ENCODE measurements at regions not wholly inside any gene's neighbourhood (a gene's known extent, or its start where the extent isn't known, plus 50 kb on each side); places are given as distances from the start of the nearest gene placed in this dataset.

GRCh38 chr5:125798307-125798706, 624.9 kb upstream of the GRAMD2B start:
- Mint-ChIP-seq H3K27ac (ENCODE audit: unreplicated experiment) (no peak overlapping the region), H3K4me3 (ENCODE audit: unreplicated experiment) (no peak overlapping the region), H3K27me3 (ENCODE audit: insufficient read depth, unreplicated experiment) (no peaks in the 10 kb centered on the region), H3K9me3 (ENCODE audit: unreplicated experiment) (no peaks in the 10 kb centered on the region), H3K36me3 (ENCODE audit: insufficient read depth, unreplicated experiment) (no peaks in the 10 kb centered on the region), H3K4me1 (ENCODE audit: low read depth, unreplicated experiment) (no peaks in the 10 kb centered on the region)
- peak in 1 of 2 experiments; percentile 48 for DNase-seq
- no peaks in the 10 kb centered on the region for H3K9me3 ChIP-seq
- H3K4me1 ChIP-seq, result no peaks in the 10 kb centered on the region
- TF ChIP-seq CTCF (IDR thresholded peaks at IDR 0.05; ENCODE audit: insufficient read depth in 1 of 2, low read depth in 1 of 2, low read length in 1 of 2, severe bottlenecking in 1 of 2, unreplicated experiment in 1 of 2), result no peak
- intact Hi-C loops (cut with micrococcal nuclease; ENCODE audit: unreplicated experiment), result no loop called here
- no TSS peak for BruUV-seq (replicated peaks)
- no peak overlapping the region for H3K4me3 ChIP-seq (ENCODE audit: low read depth, low read length)
- ChIA-PET POLR2A (no interaction called here), CTCF (no interaction called here)
- H3K27me3 ChIP-seq (replicated peaks; ENCODE audit: control insufficient read depth, insufficient read depth, low read length), result no peaks in the 10 kb centered on the region
- H3K36me3 ChIP-seq (ENCODE audit: control insufficient read depth, insufficient read depth, low read length), result no peaks in the 10 kb centered on the region

GRCh38 chr5:125812651-125813050, 610.6 kb upstream of the GRAMD2B start:
- Mint-ChIP-seq H3K4me1 (ENCODE audit: low read depth, unreplicated experiment) (no peaks in the 10 kb centered on the region), H3K27me3 (ENCODE audit: insufficient read depth, unreplicated experiment) (peaks cover 2% of the 10 kb centered on the region), H3K4me3 (ENCODE audit: unreplicated experiment) (no peak overlapping the region), H3K27ac (ENCODE audit: unreplicated experiment) (no peak overlapping the region), H3K9me3 (ENCODE audit: unreplicated experiment) (no peaks in the 10 kb centered on the region), H3K36me3 (ENCODE audit: insufficient read depth, unreplicated experiment) (no peaks in the 10 kb centered on the region)
- Histone ChIP-seq H3K36me3 (ENCODE audit: control insufficient read depth, insufficient read depth, low read length) (no peaks in the 10 kb centered on the region), H3K4me3 (ENCODE audit: low read depth, low read length) (no peak overlapping the region), H3K4me1 (no peaks in the 10 kb centered on the region), H3K27me3 (replicated peaks; ENCODE audit: control insufficient read depth, insufficient read depth, low read length) (no peaks in the 10 kb centered on the region), H3K9me3 (no peaks in the 10 kb centered on the region)
- intact Hi-C loops (cut with micrococcal nuclease; ENCODE audit: unreplicated experiment), result no loop called here
- no peak for DNase-seq
- no peak for TF ChIP-seq CTCF (IDR thresholded peaks at IDR 0.05; ENCODE audit: insufficient read depth in 1 of 2, low read depth in 1 of 2, low read length in 1 of 2, severe bottlenecking in 1 of 2, unreplicated experiment in 1 of 2)
- ChIA-PET CTCF (no interaction called here), POLR2A (no interaction called here)
- BruUV-seq (replicated peaks), result no TSS peak

GRCh38 chr5:125813221-125813974, 609.8 kb upstream of the GRAMD2B start:
- Histone ChIP-seq H3K36me3 (ENCODE audit: control insufficient read depth, insufficient read depth, low read length) (no peaks in the 10 kb centered on the region), H3K27me3 (replicated peaks; ENCODE audit: control insufficient read depth, insufficient read depth, low read length) (no peaks in the 10 kb centered on the region), H3K9me3 (no peaks in the 10 kb centered on the region), H3K4me3 (ENCODE audit: low read depth, low read length) (no peak overlapping the region), H3K4me1 (no peaks in the 10 kb centered on the region)
- Mint-ChIP-seq H3K9me3 (ENCODE audit: unreplicated experiment) (no peaks in the 10 kb centered on the region), H3K4me1 (ENCODE audit: low read depth, unreplicated experiment) (no peaks in the 10 kb centered on the region), H3K4me3 (ENCODE audit: unreplicated experiment) (no peak overlapping the region), H3K27ac (ENCODE audit: unreplicated experiment) (no peak overlapping the region), H3K36me3 (ENCODE audit: insufficient read depth, unreplicated experiment) (no peaks in the 10 kb centered on the region), H3K27me3 (ENCODE audit: insufficient read depth, unreplicated experiment) (peaks cover 2% of the 10 kb centered on the region)
- TF ChIP-seq CTCF (IDR thresholded peaks at IDR 0.05; ENCODE audit: insufficient read depth in 1 of 2, low read depth in 1 of 2, low read length in 1 of 2, severe bottlenecking in 1 of 2, unreplicated experiment in 1 of 2), result no peak
- ChIA-PET CTCF (no interaction called here), POLR2A (no interaction called here)
- BruUV-seq (replicated peaks), result no TSS peak
- DNase-seq, result no peak
- intact Hi-C loops (cut with micrococcal nuclease; ENCODE audit: unreplicated experiment), result no loop called here
